Stimulated activated CD8-positive, alpha-beta memory T cell treated with anti-CD3 and anti-CD28 coated beads, Interleukin-15, amount 100 ng/mL, for 24 hours (primary cell): ENCODE measurements at regions not wholly inside any gene's neighbourhood (a gene's known extent, or its start where the extent isn't known, plus 50 kb on each side); places are given as distances from the start of the nearest gene placed in this dataset.

ENCODE experiments used
- DNase-seq: peaks from one replicate; pipeline ENCODE4 v3.0.0-alpha.2; 2020; ENCODE audit warnings: low read depth

- DNase-seq, result no peak
These were observed 406.5 kb downstream of the FOXO1 start for GRCh38 chr13:40259899-40260298.

GRCh38 chr13:40261336-40261735 lies 405.1 kb downstream of the FOXO1 start:
- DNase-seq, result no peak

- DNase-seq, result no peak
These were observed 404.5 kb downstream of the FOXO1 start for GRCh38 chr13:40261947-40262346.

- no peak for DNase-seq
These were observed 397.4 kb downstream of the FOXO1 start for GRCh38 chr13:40269086-40269485.

GRCh38 chr13:40270726-40271125 lies 395.7 kb downstream of the FOXO1 start:
- DNase-seq, result no peak

- DNase-seq, result no peak
These were observed 395.1 kb downstream of the FOXO1 start for GRCh38 chr13:40271271-40271885.

- DNase-seq, result no peak
These were observed 394.3 kb downstream of the FOXO1 start for GRCh38 chr13:40271931-40272775.

GRCh38 chr13:40272776-40273139 lies 393.7 kb downstream of the FOXO1 start:
- no peak for DNase-seq

- no peak for DNase-seq
These were observed 393.0 kb downstream of the FOXO1 start for GRCh38 chr13:40273253-40274025.

GRCh38 chr13:40274103-40274502 lies 392.3 kb downstream of the FOXO1 start:
- DNase-seq, result no peak

- DNase-seq, result no peak
These were observed 391.3 kb downstream of the FOXO1 start for GRCh38 chr13:40275155-40275554.

- no peak for DNase-seq
These were observed 390.8 kb downstream of the FOXO1 start for GRCh38 chr13:40275636-40276035.

- DNase-seq, result no peak
These were observed 382.8 kb downstream of the FOXO1 start for GRCh38 chr13:40283666-40284065.

- DNase-seq, result no peak
These were observed 380.8 kb downstream of the FOXO1 start for GRCh38 chr13:40285634-40286033.

- DNase-seq, result no peak
These were observed 379.0 kb downstream of the FOXO1 start for GRCh38 chr13:40287428-40287827.

- no peak for DNase-seq
These were observed 378.2 kb downstream of the FOXO1 start for GRCh38 chr13:40288259-40288658.

- DNase-seq, result no peak
These were observed 375.7 kb downstream of the FOXO1 start for GRCh38 chr13:40290758-40291157.

- DNase-seq, result no peak
These were observed 374.3 kb downstream of the FOXO1 start for GRCh38 chr13:40292108-40292507.

- DNase-seq, result no peak
These were observed 373.9 kb downstream of the FOXO1 start for GRCh38 chr13:40292536-40292935.

- DNase-seq, result no peak
These were observed 364.1 kb downstream of the FOXO1 start for GRCh38 chr13:40302351-40302750.

- DNase-seq, result no peak
These were observed 362.1 kb downstream of the FOXO1 start for GRCh38 chr13:40304391-40304790.

GRCh38 chr13:40306817-40307216 lies 359.6 kb downstream of the FOXO1 start:
- DNase-seq, result no peak

GRCh38 chr13:40309881-40310280 lies 356.6 kb downstream of the FOXO1 start:
- DNase-seq, result no peak
